ENCODE measurements at regions not wholly inside any gene's neighbourhood (a gene's known extent, or its start where the extent isn't known, plus 50 kb on each side); places are given as distances from the start of the nearest gene placed in this dataset.
"Not testable (repeated sequence)": the region's sequence is repeated elsewhere in the genome, so short reads cannot be mapped to it uniquely, and the experiment has no call there.

DNA sequence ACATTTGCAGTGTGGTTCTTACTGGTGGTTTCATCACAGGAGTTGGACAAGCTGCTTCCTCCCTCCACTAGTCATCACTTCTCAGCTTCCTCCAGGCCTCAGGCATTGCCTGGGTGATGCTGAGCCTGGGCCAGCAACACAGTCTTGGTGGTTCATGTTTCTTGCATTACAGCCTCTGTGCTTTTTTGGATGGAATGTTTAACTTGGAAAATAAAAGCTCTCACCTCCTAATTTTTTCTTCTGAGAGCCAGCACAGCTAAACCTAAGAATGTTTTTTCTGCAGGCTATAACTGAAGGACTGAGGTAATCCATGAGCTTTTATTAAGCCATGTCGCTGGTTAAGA lies 66.1 kb upstream of the RHOU start:
- no peak for DNase-seq

GRCh38 chr1:228681076-228681565 lies 54.2 kb upstream of the RHOU start:
- not testable (repeated sequence) for DNase-seq

DNA sequence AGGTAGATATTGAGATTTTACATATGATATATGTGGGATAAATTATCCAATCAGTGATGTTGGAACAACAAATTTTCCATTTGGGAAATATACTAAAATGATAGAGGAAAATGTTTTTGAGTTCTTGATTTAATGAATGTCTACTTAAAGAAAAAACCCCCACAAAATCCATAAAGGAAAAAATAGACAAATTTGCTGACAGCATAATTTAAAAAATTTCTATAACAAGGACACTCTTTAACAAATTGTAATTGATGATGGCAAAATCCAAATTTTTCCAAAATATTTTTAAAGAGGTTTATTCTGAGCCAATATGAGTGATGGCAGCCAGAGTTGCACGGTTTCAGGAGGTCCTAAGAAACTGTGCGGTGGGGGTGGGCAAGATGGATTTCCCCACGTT lies 51.9 kb upstream of the RHOU start:
- DNase-seq, result no peak

GRCh38 chr1:228684607-228685006 lies 50.7 kb upstream of the RHOU start:
- no peak for DNase-seq

DNA sequence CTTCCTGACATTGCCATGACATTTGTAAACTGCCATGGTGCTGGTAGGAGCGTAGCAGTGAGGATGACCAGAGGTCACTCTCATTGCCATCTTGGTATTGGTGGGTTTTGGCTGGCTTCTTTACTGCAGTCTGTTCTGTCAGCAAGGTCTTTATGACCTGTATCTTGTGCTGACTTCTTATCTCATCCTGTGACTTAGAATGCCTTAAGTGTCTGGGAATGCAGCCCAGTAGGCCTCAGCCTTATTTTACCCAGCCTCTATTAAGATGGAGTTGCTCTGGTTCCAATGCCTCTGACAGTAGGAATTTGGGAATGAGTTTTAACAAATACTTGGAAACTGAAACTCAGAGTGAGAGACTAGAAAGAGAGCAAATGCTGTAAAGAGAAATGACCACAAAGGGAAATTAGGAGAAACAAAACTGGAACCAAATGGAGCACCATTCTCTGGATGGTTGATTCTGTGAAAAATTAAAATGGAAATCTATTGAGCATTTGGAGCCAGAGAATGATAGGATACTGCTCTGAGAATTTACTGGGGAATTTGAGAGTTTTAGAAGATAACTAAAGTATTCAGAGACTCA lies 50.1 kb upstream of the RHOU start:
- no peak for DNase-seq

Measured in kidney glomerular epithelial cell (primary cell).